B cell (primary cell): ENCODE measurements at regions not wholly inside any gene's neighbourhood (a gene's known extent, or its start where the extent isn't known, plus 50 kb on each side); places are given as distances from the start of the nearest gene placed in this dataset.

Source experiments
- CTCF ChIP-seq: fragments of 200-600 bp; IDR thresholded peaks from one replicate; pipeline ENCODE4 v1.8.0; 2022; ENCODE audit warnings: antibody characterized with exemption, mild to moderate bottlenecking
- EZH2 ChIP-seq: IDR thresholded peaks from 2 replicates; pipeline ENCODE4 v1.6.1; 2012; ENCODE audit warnings: borderline replicate concordance, low read depth, mild to moderate bottlenecking, moderate library complexity, low read length; ENCODE audit not compliant: insufficient read depth, poor library complexity, severe bottlenecking

- TF ChIP-seq EZH2 (no peak), CTCF (no peak)
Measured at GRCh38 chr11:82089426-82089825, 644.2 kb downstream of the FAM181B start.
